GM19035 (cell line): ENCODE measurements at regions not wholly inside any gene's neighbourhood (a gene's known extent, or its start where the extent isn't known, plus 50 kb on each side); places are given as distances from the start of the nearest gene placed in this dataset.
A peak's percentile ranks its signal among the peaks of the same experiment; 100 is the strongest.

Source experiments
- ATAC-seq: cut with Tn5 transposase; IDR thresholded peaks from one replicate; pipeline ENCODE4 v1.9.1; 2021; ENCODE audit not compliant: unreplicated experiment

DNA sequence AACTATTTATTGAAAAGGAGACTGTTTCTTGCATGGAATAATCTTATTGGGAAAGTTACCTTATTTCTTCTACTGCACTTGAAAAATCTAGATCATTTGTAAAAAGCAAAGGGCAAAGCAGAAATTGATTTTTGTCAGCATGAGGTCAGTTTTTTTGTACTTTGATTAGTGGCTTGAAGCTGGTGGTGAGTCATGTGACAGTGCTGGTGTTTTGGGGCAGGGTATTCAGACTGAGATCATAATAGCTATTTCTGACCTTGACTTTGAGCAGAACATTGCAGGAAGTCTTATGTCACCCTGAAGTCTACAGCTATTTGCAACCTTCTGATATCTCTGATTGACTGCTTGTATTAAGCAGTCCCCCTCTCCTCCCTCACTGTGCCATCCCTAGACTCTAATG lies 66.3 kb upstream of the SORCS3 start:
- no peak for ATAC-seq

DNA sequence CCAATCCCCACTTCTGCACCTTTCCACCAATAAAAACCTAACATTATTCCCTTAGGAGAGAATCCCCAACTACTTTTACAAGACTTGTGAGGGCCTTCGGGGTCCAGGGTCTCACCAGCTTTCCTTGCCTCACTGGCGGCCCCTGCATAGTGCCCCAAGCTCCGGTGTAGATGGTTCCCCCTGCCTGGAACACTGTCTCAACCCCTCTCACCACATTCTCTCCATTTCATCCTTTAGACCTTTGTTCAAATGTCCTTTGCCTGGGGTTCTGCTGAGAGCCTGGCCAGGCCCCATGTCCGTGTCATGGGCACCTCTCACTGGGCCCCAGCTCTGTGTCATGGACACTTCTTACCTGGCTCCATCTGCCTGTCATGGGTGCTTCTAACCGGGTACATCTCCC lies 64.5 kb upstream of the SORCS3 start:
- ATAC-seq: no peak

DNA sequence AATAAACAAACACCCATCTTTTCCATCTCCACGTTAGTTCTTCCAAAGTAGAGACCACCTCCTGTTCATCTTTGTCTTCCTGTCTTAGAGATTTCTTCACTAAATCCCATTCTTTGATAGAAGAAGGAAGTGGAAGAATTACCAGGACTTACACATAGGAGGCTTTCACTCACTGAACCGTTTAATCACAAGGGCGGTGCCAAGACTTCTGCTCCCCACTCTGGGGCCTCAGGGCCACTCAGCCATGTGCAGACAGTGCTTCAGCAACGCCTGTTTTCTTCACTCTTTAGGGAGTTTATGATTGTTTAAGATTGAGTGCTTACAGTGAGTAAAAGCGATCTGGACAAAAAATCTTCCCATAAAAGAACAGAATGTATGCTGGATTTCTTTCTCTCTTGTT lies 63.9 kb upstream of the SORCS3 start:
- ATAC-seq: no peak

DNA sequence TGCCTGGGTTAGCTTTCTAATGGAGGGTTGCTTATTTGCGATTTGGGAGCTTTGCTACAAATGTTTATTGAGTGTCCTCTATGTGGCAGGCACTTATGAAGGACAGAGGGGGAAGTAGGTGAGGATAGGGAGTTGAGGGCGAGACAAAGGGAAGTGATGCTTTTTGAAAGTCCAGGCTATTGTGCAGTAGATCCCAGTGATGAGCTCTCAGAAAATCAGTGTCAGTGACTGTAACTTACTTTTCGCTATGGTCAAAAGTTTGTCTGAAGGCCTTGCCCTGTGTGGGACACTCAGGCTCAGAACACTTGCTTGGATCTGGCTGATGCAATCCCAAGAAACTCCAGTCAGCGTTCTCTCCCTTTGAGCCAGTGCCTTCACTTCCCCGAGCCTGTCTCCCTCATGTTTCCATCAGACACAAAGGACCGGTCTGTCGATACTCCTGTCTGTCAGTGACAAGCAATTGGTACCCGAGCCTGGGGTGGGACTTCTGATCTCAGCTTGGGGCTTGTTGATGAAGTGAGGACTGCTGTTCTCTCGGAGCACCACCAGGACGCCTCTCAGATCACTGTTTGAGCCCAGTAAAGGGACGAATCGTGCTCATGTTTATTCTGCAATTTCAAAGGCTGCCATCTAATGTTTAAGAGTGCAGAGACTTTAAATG lies 63.1 kb upstream of the SORCS3 start:
- ATAC-seq: no peak

DNA sequence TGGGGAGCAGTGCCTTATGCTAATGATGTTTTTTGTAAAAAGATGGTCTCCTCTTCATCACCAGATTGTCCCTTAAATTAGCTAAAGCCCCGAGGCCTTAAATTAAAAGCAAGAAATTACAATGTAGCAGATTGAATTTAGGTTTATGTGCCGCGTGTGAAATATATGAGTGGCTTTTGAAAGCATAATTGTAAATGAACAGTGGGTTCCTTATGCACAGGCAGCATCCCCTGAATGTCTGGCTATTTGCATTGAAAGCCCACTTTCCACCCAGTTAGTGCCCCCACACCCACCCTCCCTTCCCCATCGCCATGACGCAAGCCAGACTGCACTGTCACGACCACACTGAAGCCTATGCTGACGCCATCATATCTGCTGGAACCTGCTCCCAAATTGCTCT lies 62.4 kb upstream of the SORCS3 start:
- no peak for ATAC-seq

DNA sequence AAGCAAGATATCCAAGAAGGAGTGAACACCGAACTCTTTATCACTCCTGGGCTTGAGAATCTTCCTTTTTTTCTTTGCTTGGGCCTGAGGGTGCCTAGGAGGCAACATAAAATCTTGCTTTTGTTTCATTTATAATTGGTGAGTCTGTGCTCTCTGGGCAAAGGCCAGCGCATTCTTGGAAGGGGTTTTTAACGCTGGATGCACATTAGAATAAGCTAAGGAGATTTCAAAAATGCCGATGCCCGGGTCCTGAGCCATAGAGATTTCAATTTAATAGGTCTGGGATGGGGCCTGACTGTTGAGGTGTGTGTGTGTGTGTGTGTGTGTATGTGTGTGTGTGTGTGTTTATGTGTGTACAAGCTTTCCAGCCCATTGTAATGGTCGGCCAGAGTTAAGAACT lies 62.0 kb upstream of the SORCS3 start:
- ATAC-seq: no peak

DNA sequence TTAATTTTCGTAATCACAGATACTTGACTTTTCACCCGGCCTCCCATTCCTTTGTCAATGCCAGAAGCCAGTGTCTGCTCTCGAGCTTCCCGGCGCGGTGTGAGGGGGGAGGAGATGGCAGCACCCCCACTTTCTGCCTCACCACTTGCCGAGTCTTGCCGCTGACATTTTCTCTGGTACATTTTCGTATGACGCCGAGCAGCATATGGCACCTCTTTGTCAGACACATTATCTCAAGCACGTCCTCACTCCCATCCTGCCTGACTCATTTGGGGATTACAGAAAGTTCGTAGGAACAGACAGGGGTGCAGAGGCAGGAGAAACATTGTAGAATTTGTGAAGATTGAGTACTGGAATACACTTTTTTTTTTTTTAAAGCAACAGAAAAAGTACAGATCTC lies 60.8 kb upstream of the SORCS3 start:
- ATAC-seq: no peak

DNA sequence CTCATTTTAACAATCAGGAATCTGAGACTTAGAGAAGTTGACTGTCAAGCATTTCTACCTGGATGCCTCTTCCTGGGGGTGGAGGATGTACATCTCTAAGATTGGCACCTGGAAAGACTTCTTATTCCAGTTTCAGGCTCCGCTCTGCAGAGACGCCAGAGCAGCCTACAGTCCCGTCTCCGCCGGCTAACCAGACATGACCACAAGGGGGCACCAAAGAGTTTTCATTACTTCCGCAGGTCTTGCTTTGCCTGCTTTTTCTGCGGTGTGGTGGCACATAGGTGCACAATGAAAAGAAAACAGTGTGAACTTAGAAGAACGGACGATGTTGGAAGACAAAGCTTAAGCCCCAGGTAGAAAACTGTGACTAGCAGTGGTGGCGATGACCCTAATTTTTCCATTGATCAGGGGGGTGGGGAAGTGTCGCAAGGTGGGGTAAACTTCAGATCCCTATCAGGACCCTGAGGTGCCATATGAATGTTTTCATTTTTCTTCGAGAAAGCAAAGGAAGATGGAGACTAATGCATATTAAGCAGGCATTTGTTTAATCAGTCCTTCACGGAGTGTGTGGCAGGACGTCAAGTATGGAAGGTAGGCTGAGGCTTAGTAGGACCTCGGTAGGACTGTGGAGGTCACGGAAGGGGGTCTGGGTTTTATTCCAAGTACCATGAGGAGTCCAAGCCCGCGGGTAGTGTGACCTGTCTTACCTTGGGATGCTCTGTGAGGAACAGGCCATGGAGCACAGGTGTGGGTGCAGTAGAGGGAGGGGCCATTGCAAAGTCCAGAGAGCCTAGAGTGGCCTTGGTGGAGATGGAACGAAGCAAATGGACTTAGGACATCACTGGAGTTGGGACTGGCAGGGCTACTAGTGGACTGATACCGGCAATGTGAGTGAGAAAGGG lies 60.1 kb upstream of the SORCS3 start:
- ATAC-seq: peak; percentile 83

DNA sequence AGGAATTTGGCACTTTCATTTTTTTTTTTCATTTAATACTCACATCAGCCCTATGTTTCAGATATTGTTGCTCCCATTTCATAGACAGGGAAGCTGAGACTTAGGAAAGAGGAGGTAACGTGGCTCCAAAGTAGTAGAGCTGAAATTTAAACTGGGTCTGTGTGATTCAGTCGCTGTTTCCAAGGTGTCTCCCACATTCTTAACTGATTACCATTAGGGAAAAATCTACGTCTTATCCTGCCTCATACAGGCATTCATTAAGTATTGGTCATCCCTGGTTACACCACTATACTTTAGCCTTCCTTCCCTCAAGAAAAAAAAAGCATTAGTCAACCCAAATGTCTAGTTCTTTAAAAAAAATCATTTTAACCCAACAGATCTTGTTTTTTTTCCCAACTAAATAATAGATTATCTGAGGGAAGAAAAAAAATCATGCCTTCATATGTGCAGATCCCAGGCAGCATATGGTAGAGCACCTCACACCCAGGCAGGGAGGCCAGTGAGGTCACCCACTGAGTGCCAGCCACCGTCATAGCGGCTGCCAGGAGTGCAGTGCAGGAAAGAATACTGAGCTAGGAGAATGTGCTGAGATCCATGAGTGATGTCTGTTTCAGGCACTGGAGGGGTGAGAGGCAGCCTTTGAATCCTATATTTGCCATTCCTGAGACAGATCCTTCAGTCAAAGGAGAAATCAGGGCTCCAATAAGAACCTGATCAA lies 59.0 kb upstream of the SORCS3 start:
- ATAC-seq: no peak

DNA sequence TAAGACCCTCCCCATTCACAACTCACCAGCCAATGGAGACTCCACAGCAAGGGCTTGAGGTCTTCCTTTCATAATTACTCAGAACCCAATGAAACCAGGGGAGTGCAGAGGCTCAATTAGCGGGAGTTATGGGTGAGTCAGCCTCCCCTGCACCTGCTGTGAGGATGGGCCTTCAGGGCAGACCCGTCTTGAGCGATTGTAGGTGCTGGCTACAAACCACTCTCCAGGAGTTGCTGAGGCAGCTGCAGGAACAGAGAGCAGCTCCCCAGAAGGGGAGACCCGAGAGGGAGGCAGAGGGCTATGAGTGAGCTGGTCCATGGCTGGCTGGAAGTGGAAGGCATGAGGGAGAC lies 58.5 kb upstream of the SORCS3 start:
- no peak for ATAC-seq

DNA sequence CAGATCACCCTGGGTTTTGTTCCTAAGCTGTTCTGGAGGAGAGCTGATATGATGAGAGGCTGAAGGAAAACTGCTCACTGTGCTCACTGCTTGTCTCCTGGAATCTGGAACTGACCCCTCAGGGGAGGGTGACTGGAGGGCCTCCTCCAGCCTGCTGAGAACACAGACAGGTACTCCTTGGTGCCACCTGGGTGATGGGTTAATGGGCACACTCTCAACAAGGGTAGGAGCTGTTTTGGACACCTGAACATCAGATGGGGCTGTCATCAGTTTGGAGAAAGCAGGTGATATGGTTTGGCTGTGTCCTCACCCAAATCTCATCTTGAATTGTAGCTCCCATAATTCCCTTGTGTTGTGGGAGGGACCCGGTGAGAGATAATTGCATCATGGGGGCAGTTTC lies 58.1 kb upstream of the SORCS3 start:
- no peak for ATAC-seq

DNA sequence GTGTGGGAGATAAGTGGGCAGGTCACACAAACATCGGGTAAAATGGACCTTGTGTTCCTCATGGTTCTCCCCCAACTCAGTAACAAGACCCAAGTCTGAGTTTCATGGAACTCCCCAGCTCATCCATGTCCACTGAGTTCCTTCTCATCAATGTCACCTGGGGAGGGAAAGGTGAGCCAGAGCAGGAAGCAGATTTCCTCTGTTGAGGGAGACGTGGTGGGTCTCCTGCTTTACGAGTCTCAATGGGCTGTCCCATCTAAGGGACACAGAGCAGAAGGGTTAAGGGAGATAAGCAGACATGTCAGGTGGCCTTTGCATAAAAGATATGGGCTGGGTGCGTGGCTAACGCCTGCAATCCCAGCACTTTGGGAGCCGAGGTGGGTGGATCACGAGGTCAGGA lies 56.5 kb upstream of the SORCS3 start:
- ATAC-seq: no peak

DNA sequence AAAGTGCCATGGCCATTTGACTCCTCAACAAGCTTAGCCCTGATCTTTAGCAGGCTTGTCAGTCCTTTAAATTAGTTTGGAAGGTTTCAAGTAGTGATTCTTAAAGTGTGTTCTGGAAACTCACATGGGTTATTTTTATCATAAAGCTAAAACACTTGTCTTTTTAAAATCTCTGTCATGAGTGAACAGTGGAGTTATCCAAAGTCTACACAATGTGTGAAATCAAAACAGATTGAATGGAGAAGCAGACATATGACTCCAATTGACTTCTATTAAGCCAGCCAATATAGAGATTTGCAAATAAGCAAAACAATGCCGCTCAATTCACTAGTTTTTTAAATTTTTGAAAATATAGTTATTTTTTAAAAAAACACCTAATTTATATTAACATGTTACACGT lies 53.3 kb upstream of the SORCS3 start:
- no peak for ATAC-seq

DNA sequence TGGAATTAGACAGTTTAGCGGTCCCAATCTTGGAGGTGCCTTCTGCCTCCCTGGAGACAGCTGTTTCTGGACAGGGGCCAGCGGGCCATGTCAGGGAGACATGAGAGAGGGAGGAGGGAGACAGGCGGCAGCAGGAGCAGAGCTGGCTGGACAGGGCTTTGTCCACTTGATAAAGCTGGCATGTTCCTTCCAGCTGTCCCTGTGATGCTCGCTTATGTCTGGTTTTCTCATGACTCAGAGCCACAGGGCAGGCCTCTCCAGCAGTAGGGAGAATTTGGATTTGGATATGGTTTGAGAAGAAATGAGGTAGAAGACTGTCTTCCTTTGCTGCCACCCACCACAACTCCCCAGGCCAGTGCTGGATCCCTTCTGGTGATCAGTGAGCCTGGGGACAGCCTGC lies 51.7 kb upstream of the SORCS3 start:
- ATAC-seq: no peak

DNA sequence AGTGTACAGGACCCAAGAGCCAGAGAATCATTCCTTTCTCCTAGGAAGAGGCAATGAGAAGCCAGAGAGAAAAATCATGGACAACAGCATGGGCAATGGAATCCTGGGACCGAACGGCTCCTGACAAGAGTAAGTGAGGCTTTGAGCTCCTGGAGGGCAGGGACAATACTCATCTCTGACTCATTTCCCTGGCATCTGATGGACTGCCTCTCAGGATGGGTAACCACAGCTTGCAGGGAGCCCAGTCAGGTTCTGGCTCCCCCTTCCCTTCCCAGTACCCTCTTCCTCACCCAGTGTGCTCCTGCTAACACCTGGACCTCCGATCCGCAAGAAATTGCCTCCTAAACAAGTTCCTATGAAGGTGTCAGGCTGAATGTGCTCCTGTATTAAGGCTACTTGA lies 51.2 kb upstream of the SORCS3 start:
- no peak for ATAC-seq
